ENCODE measurements at regions not wholly inside any gene's neighbourhood (a gene's known extent, or its start where the extent isn't known, plus 50 kb on each side); places are given as distances from the start of the nearest gene placed in this dataset.

- DNase-seq: no peak
These were observed 219.0 kb upstream of the EDIL3 start for GRCh38 chr5:84603568-84604185.

- DNase-seq: no peak
These were observed 217.7 kb upstream of the EDIL3 start for GRCh38 chr5:84602371-84602771.

- no peak for DNase-seq
These were observed 215.3 kb upstream of the EDIL3 start for GRCh38 chr5:84599964-84600363.

GRCh38 chr5:84597904-84598303, 213.2 kb upstream of the EDIL3 start:
- no peak for DNase-seq

- no peak for DNase-seq
These were observed 205.9 kb upstream of the EDIL3 start for GRCh38 chr5:84590629-84591028.

- DNase-seq: no peak
These were observed 205.2 kb upstream of the EDIL3 start for GRCh38 chr5:84589926-84590325.

- DNase-seq: no peak
These were observed 200.5 kb upstream of the EDIL3 start for GRCh38 chr5:84585218-84585617.

GRCh38 chr5:84578226-84578625, 193.5 kb upstream of the EDIL3 start:
- DNase-seq: no peak

- DNase-seq: peak in 7 of 51 donors; percentile 9 to 79 (median 24)
These were observed 188.5 kb upstream of the EDIL3 start for GRCh38 chr5:84573017-84573712.

- DNase-seq: no peak
These were observed 184.6 kb upstream of the EDIL3 start for GRCh38 chr5:84569307-84569706.

GRCh38 chr5:84568171-84568570, 183.5 kb upstream of the EDIL3 start:
- DNase-seq: peak in 3 of 51 donors; percentile 16 to 63 (median 37)

- no peak for DNase-seq
These were observed 181.2 kb upstream of the EDIL3 start for GRCh38 chr5:84565866-84566265.

- peak in 4 of 51 donors; percentile 31 to 79 (median 70) for DNase-seq
These were observed 179.8 kb upstream of the EDIL3 start for GRCh38 chr5:84564321-84565075.

- DNase-seq: no peak
These were observed 165.5 kb upstream of the EDIL3 start for GRCh38 chr5:84550222-84550621.

GRCh38 chr5:84549054-84549453, 164.4 kb upstream of the EDIL3 start:
- DNase-seq: no peak

- DNase-seq: no peak
These were observed 162.0 kb upstream of the EDIL3 start for GRCh38 chr5:84546686-84547085.

- DNase-seq: no peak
These were observed 152.1 kb upstream of the EDIL3 start for GRCh38 chr5:84536797-84537196.

- no peak for DNase-seq
These were observed 150.6 kb upstream of the EDIL3 start for GRCh38 chr5:84535281-84535680.

- DNase-seq: no peak
These were observed 139.8 kb upstream of the EDIL3 start for GRCh38 chr5:84524491-84524890.

GRCh38 chr5:84518862-84519261, 134.2 kb upstream of the EDIL3 start:
- no peak for DNase-seq

GRCh38 chr5:84518370-84518769, 133.7 kb upstream of the EDIL3 start:
- peak in 1 of 51 donors; percentile 1 for DNase-seq

- DNase-seq: no peak
These were observed 121.9 kb upstream of the EDIL3 start for GRCh38 chr5:84506625-84507024.

GRCh38 chr5:84494453-84494852, 109.8 kb upstream of the EDIL3 start:
- no peak for DNase-seq

All from hypothalamus (tissue), 51 donors.